ENCODE measurements at regions not wholly inside any gene's neighbourhood (a gene's known extent, or its start where the extent isn't known, plus 50 kb on each side); places are given as distances from the start of the nearest gene placed in this dataset.

- Histone ChIP-seq H3K36me3 (no peaks in the 10 kb centered on the region), H3K27me3 (no peaks in the 10 kb centered on the region), H3K4me1 (peaks cover 0 to 19% (median 0%) of the 10 kb centered on the region in 4 donors), H3K27ac (no peak overlapping the region), H3K9me3 (no peaks in the 10 kb centered on the region), H3K4me3 (no peak overlapping the region)
- TF ChIP-seq EP300 (IDR thresholded peaks at IDR 0.05) (no peak), POLR2A (IDR thresholded peaks at IDR 0.05) (no peak), CTCF (IDR thresholded peaks at IDR 0.05) (no peak)
- WGBS, 2 donors: 91 to 93% methylated on average over 1 of the region's 1 CpG
- no peak for DNase-seq (ENCODE audit: low spot score in 2 of 2)
Measured at GRCh38 chr1:168474322-168474721, 69.5 kb downstream of the XCL2 start.

- Histone ChIP-seq H3K36me3 (no peaks in the 10 kb centered on the region), H3K27ac (no peak overlapping the region), H3K4me3 (no peak overlapping the region), H3K9me3 (no peaks in the 10 kb centered on the region), H3K4me1 (peaks cover 0 to 27% (median 2%) of the 10 kb centered on the region in 4 donors), H3K27me3 (no peaks in the 10 kb centered on the region)
- no peak for DNase-seq (ENCODE audit: low spot score in 2 of 2)
- TF ChIP-seq CTCF (IDR thresholded peaks at IDR 0.05) (no peak), EP300 (IDR thresholded peaks at IDR 0.05) (no peak), POLR2A (IDR thresholded peaks at IDR 0.05) (no peak)
Measured at GRCh38 chr1:168473126-168473525, 70.7 kb downstream of the XCL2 start.

GRCh38 chr1:168472223-168472622, 71.6 kb downstream of the XCL2 start:
- no peaks in the 10 kb centered on the region for H3K9me3 ChIP-seq
- H3K4me1 ChIP-seq: peaks cover 0 to 34% (median 10%) of the 10 kb centered on the region in 4 donors
- WGBS, 2 donors: 80 to 90% methylated on average over 2 of the region's 2 CpGs
- no peaks in the 10 kb centered on the region for H3K27me3 ChIP-seq
- no peak for DNase-seq (ENCODE audit: low spot score in 2 of 2)
- no peaks in the 10 kb centered on the region for H3K36me3 ChIP-seq
- no peak overlapping the region for H3K27ac ChIP-seq
- no peak overlapping the region for H3K4me3 ChIP-seq
- TF ChIP-seq CTCF (IDR thresholded peaks at IDR 0.05) (no peak), EP300 (IDR thresholded peaks at IDR 0.05) (no peak), POLR2A (IDR thresholded peaks at IDR 0.05) (no peak)

- TF ChIP-seq POLR2A (IDR thresholded peaks at IDR 0.05) (no peak), CTCF (IDR thresholded peaks at IDR 0.05) (no peak), EP300 (IDR thresholded peaks at IDR 0.05) (no peak)
- no peak for DNase-seq (ENCODE audit: low spot score in 2 of 2)
- peaks cover 0 to 47% (median 20%) of the 10 kb centered on the region in 4 donors for H3K4me1 ChIP-seq
- no peaks in the 10 kb centered on the region for H3K9me3 ChIP-seq
- peak overlapping the region in 2 of 4 donors; percentile 3 to 33 for H3K27ac ChIP-seq
- H3K4me3 ChIP-seq: no peak overlapping the region
- 44 to 47% methylated on average over 1 of the region's 1 CpG for whole genome bisulfite sequencing, 2 donors
- H3K27me3 ChIP-seq: no peaks in the 10 kb centered on the region
- no peaks in the 10 kb centered on the region for H3K36me3 ChIP-seq
Measured at GRCh38 chr1:168470901-168471431, 72.8 kb downstream of the XCL2 start.

- peak; percentile 28 to 45 for DNase-seq (ENCODE audit: low spot score in 2 of 2)
- 43 to 50% methylated on average over 6 of the region's 6 CpGs for WGBS, 2 donors
Measured at GRCh38 chr1:168469690-168470089, 74.1 kb downstream of the XCL2 start.

GRCh38 chr1:168468822-168469221, 75.0 kb downstream of the XCL2 start:
- no peak for TF ChIP-seq CTCF (IDR thresholded peaks at IDR 0.05)
- TF ChIP-seq POLR2A (IDR thresholded peaks at IDR 0.05): no peak
- TF ChIP-seq EP300 (IDR thresholded peaks at IDR 0.05): no peak
- Histone ChIP-seq H3K4me1 (peaks cover 0 to 49% (median 22%) of the 10 kb centered on the region in 4 donors), H3K4me3 (no peak overlapping the region)

More at GRCh38 chr1:168469690-168470089, 74.1 kb downstream of the XCL2 start:
- peaks cover 0 to 49% (median 22%) of the 10 kb centered on the region in 4 donors for H3K4me1 ChIP-seq
- no peaks in the 10 kb centered on the region for H3K27me3 ChIP-seq
- H3K4me3 ChIP-seq: no peak overlapping the region
- TF ChIP-seq EP300 (IDR thresholded peaks at IDR 0.05): peak in 1 of 2 donors; percentile 22
- TF ChIP-seq POLR2A (IDR thresholded peaks at IDR 0.05): no peak
- no peaks in the 10 kb centered on the region for H3K9me3 ChIP-seq
- H3K36me3 ChIP-seq: no peaks in the 10 kb centered on the region
- no peak overlapping the region for H3K27ac ChIP-seq

More at GRCh38 chr1:168468822-168469221, 75.0 kb downstream of the XCL2 start:
- Histone ChIP-seq H3K36me3 (no peaks in the 10 kb centered on the region), H3K27me3 (no peaks in the 10 kb centered on the region), H3K9me3 (no peaks in the 10 kb centered on the region), H3K27ac (no peak overlapping the region)
- no peak for DNase-seq (ENCODE audit: low spot score in 2 of 2)

Measured in tibial nerve (tissue), 4 donors.